Peyer's patch (tissue), 4 donors: ENCODE measurements at regions not wholly inside any gene's neighbourhood (a gene's known extent, or its start where the extent isn't known, plus 50 kb on each side); places are given as distances from the start of the nearest gene placed in this dataset.

Experiments
- POLR2A ChIP-seq, 2 donors: fragments of 450-650 bp; IDR thresholded peaks; one replicate each; pipeline ENCODE4 v1.5.1; 2017; ENCODE audit warnings: antibody characterized with exemption in 2 of 2, mild to moderate bottlenecking in 2 of 2, moderate library complexity in 2 of 2
- TF ChIP-seq, protein P1 (sequence below), 6 experiments: fragments of 450-650 bp in 4 of 6; fragments of 200-600 bp in 2 of 6; sonication (generic) in 1 of 6; IDR thresholded peaks; one replicate each; pipeline ENCODE4 v1.5.1; 2017 to 2019; ENCODE audit warnings: antibody characterized with exemption in 6 of 6, mild to moderate bottlenecking in 3 of 6, moderate library complexity in 1 of 6

DNA sequence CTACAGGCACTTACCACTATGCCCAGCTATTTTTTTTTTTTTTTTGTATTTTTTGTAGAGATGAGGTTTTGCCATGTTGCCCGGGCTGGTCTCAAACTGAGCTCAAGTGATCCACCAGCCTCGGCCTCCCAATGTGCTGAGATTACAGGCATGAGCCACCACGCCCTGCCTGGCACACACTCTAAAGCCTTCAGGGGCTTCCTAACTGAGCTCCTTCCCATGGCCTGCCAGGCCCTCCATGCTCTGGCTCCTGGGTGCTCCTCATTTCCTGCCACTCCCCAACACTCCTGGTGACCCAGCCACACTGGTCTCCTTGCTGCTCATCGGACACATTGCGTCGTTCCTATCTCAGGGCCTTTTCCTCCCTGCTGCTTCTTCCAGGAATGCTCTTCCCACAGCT, 61.5 kb downstream of the CARTPT start:
- TF ChIP-seq, protein P1, sequence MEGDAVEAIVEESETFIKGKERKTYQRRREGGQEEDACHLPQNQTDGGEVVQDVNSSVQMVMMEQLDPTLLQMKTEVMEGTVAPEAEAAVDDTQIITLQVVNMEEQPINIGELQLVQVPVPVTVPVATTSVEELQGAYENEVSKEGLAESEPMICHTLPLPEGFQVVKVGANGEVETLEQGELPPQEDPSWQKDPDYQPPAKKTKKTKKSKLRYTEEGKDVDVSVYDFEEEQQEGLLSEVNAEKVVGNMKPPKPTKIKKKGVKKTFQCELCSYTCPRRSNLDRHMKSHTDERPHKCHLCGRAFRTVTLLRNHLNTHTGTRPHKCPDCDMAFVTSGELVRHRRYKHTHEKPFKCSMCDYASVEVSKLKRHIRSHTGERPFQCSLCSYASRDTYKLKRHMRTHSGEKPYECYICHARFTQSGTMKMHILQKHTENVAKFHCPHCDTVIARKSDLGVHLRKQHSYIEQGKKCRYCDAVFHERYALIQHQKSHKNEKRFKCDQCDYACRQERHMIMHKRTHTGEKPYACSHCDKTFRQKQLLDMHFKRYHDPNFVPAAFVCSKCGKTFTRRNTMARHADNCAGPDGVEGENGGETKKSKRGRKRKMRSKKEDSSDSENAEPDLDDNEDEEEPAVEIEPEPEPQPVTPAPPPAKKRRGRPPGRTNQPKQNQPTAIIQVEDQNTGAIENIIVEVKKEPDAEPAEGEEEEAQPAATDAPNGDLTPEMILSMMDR (IDR thresholded peaks at IDR 0.05), result no peak
- no peak for TF ChIP-seq POLR2A (IDR thresholded peaks at IDR 0.05)
